NCI-H146 treated with DMSO at 0.1 percent for 48 hours (cell line): ENCODE measurements at regions not wholly inside any gene's neighbourhood (a gene's known extent, or its start where the extent isn't known, plus 50 kb on each side); places are given as distances from the start of the nearest gene placed in this dataset.
"Not testable (repeated sequence)": the region's sequence is repeated elsewhere in the genome, so short reads cannot be mapped to it uniquely, and the experiment has no call there.

Experiments
- DNase-seq: peaks from one replicate; lab custom pipeline; 2025; ENCODE audit not compliant: unreplicated experiment; lab: John Stamatoyannopoulos, UW

GRCh38 chr3:71925511-71926261 is 140.7 kb upstream of the PROK2 start:
- DNase-seq, result not testable (repeated sequence)

DNA sequence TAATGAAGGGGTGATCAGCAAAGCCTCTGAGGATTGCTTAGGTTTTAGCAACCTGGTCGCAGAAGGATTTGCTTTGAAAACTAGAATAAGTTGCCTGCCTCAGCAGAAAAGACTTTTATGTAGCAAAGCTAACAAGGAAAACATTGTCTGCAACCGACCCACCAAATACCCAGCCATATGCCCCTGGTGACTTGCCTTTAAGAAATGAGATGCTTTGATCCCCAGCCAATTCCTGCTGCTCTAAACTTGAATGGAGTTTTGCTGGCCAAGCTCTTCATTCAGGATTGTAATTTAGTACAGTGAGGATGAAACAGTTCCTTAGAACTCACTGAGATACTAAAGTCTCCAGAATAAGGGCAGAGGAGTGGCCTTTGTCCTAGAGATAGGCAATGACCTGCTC is 139.8 kb upstream of the PROK2 start:
- no peak for DNase-seq

DNA sequence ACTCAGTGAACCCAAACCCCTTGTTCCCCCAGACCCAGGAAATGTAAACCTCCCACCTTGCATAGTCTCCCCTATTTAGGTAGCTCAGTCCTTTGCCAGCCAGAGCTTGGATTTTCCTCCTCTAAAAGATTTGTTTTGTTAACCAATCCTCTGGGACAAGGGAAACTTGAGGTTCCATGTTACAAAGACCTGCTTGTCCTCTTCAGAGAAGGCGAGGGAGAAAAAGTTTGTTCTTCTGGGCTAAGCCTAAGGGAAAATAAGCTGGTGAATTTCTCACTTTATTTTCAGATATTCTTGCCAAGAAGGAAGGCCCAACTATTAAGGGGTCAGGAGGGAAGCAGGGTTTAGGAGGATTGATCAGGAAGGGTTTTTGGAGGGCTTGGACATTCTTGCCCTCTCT is 136.1 kb upstream of the PROK2 start:
- DNase-seq, result no peak

DNA sequence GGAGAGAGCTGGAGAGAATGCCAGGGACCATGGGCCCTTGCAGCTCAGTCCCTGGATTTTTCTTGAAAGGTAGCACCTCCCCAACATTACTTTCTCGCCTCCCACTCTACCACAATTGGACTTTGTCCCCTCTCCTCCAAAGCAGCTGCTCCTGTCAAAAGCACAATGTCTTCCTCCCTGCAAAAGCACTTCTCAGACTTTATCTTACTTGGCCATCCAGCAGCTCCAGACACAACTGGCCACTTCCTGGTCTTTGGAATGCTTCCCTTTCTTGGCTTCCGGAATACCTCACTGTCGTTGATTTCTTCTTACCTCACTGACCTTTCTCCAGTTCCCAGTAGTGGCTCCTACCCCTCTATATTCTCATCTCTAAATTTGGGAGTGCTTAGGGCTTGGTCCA is 134.6 kb upstream of the PROK2 start:
- DNase-seq, result no peak

DNA sequence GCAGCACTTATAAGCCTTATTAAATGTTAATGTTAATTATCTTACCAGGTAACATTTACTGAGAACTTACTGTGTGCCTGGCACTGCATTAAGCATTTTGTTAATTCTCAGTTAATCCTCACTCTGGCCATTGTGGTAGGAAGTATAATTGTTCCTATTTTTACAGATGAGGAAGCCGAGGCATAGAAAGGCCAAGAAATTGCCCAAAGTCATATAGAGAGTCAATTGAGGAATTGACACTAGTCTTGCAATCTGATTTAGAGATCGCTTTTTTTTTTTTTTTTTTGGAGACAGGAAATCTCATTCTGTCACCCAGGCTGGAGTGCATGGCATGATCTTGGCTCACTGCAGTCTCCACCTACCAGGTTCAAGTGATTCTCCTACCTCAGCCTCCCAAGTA is 132.6 kb upstream of the PROK2 start:
- no peak for DNase-seq

DNA sequence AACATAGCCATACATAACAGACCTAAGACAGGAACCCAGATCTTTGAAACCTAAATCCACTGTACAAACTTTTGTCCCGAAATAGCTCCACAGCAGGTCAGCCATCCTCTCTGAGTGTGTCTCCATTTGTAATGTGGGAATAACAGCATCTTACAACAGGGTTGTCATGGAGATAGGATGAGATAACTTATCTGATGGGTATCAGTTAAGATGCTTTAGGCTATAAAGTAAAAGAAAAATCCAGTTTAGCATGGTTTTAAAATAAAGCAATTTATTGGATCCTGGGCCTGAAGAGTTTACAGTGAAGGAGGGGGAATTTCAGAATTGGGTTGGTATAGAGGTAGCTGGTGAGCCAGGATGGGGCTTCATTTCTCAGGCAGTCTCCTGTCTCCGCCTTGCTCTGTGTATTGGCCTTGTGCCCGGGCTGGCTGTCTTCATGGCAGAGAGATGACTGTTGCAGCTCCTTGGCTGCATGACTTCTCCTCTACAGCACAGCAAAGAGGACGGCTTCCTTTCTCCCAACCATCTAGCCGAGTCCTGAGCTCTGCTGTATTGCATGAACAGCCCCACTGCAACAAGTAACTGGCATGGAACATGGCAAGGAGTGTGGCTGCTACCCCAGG is 131.9 kb upstream of the PROK2 start:
- no peak for DNase-seq

GRCh38 chr3:71912839-71913495 is 128.0 kb upstream of the PROK2 start:
- no peak for DNase-seq

DNA sequence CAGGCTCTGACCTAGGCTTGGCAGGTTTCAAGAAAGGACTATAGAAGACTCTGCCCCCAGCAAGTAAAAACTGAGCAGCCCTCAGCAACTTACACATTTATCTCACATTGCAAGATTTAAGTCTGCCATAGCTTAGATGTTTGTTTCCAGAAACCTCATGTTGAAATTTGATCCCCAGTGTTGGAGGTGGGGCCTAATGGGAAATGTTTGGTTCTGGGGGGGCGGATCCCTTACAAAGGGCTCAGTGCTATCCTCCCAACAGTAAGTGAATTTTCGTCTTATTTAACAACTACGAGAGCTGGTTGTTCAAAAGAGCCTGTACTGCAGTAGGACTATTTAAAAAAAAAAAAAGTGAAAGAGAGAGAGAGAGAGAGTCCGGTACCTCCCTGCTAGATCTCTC is 125.2 kb upstream of the PROK2 start:
- no peak for DNase-seq

DNA sequence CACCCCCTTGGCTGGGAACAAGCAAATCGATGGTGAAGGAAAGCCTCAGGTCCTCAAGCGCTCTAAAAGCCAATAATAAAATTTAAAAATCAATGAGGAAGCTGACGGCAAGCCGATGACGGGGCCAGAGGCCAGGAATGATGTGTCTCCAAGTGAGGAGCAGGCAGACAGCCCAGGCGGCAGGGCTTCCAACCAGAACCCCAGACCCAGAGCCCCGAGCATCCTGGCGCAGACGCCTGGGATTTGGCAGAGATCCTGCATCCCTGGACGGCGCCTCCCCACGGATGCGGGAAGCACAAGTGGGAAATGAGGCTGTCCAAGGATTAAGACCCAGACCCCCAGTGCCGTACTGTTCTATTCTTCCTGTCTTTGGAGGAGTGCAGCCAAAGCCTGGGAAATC is 123.0 kb upstream of the PROK2 start:
- no peak for DNase-seq

- no peak for DNase-seq
These were observed 122.0 kb upstream of the PROK2 start for GRCh38 chr3:71906976-71907375.

DNA sequence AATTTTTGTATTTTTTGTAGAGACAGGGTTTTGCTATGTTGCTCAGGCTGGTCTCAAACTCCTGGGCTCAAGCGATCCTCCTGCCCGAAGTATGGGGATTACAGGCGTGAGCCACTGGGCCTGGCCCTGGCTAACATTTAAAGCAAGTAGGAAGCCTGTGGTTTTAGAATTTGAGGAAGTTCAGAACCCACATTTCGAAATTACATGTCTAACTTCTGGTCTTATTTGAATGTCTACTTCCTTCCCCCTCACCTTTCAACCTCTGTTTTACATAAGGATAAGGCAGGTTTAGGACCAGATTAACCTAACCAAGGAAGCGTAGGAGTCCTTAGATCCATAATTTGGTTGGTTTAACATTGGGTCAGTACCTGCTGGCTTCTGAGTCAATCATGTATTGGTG is 120.5 kb upstream of the PROK2 start:
- DNase-seq, result no peak

DNA sequence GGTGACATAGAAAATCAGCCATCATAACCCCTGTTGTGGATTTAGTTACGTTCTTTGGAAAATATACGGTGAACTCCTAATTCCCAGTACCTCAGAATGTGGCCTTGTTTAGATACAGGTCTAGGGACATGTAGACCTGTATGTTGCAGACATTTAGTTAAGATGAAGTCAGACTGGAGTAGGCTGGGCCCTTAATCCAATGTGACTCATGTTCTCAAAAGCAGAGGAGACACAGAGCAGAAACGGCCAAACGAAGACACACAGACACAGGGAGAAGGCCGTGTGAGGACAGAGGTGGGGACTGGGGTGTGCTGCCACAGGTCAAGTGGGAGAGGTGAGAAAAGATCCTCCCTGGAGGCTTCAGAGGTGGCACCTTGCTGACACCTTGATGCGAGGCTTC is 119.0 kb upstream of the PROK2 start:
- no peak for DNase-seq

GRCh38 chr3:71903112-71903495 is 118.2 kb upstream of the PROK2 start:
- no peak for DNase-seq

- DNase-seq, result no peak
These were observed 117.5 kb upstream of the PROK2 start for GRCh38 chr3:71902258-71903111.

GRCh38 chr3:71901645-71902044 is 116.7 kb upstream of the PROK2 start:
- no peak for DNase-seq

DNA sequence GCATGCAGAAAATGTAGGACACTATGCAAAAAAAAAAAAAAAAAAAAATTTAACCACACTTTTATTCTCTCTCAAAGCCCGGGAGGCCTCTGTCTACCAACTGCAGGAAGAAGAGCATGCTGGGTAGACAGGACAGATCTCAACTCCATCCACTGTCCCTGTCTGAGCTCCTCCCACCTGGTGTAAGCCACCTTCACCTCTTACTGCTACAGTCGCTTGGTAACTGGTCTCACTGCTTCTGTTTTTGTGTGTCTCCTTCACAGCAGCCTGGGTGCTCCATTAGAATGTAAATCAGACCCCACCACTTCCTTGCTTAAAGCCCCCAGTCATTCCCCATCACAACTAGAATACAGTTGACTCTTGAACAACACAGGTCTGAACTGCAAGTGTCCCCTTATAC is 115.1 kb upstream of the PROK2 start:
- no peak for DNase-seq

- DNase-seq, result no peak
These were observed 111.8 kb upstream of the PROK2 start for GRCh38 chr3:71896751-71897150.

- DNase-seq, result no peak
These were observed 108.9 kb upstream of the PROK2 start for GRCh38 chr3:71893702-71894479.

DNA sequence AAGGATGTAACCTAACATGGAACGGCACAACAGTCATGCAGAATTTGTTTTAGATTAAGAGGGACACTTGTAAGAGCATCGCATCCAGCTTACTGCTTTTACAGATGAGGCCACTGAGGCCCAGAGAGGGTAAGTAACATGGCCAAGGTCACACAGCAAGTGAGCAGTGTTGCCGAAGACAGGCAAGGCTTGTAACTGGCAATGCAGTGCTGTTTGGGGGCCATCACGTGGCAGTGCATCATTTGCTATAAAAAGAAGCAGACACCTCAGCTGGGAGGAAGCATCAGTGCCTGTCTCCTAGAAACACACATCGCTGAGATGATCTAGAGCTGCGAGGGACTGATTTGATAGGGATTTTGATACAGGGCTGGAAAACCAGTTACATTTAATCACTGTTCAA is 108.2 kb upstream of the PROK2 start:
- DNase-seq, result no peak

DNA sequence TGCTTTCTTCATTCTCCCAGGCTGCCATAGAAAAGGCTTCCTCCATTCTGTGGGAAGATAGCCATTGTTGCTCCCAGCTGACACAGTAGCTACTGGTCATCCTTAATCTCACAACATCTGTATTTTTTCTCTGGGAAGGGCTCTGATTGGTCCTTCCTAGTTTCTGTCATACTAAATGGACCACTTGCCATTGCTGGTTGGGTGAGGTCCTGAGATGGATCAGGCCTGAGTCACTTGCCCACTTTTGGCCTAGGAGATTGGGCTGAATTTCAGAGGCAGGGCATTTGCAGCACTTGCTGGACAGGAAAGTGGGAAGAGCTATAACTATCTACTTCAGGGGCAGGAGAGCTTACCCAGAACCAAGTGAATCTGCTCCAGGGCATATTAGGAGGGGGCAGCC is 106.5 kb upstream of the PROK2 start:
- no peak for DNase-seq
